ENCODE measurements at regions not wholly inside any gene's neighbourhood (a gene's known extent, or its start where the extent isn't known, plus 50 kb on each side); places are given as distances from the start of the nearest gene placed in this dataset.
"Not testable (repeated sequence)": the region's sequence is repeated elsewhere in the genome, so short reads cannot be mapped to it uniquely, and the experiment has no call there.

- DNase-seq (ENCODE audit: low spot score in 2 of 2), result no peak
- Mint-ChIP-seq H3K27ac (no peak overlapping the region), H3K36me3 (no peaks in the 10 kb centered on the region), H3K9me3 (no peaks in the 10 kb centered on the region)
- no peak for ATAC-seq
These were observed 59.8 kb downstream of the ATOH1 start for GRCh38 chr4:93888308-93888707.

GRCh38 chr4:93888768-93889167 is 60.2 kb downstream of the ATOH1 start:
- H3K27ac Mint-ChIP-seq, result no peak overlapping the region
- DNase-seq (ENCODE audit: low spot score in 2 of 2) (no peak), ATAC-seq (no peak)
- H3K36me3 Mint-ChIP-seq, result no peaks in the 10 kb centered on the region
- no peaks in the 10 kb centered on the region for H3K9me3 Mint-ChIP-seq

DNA sequence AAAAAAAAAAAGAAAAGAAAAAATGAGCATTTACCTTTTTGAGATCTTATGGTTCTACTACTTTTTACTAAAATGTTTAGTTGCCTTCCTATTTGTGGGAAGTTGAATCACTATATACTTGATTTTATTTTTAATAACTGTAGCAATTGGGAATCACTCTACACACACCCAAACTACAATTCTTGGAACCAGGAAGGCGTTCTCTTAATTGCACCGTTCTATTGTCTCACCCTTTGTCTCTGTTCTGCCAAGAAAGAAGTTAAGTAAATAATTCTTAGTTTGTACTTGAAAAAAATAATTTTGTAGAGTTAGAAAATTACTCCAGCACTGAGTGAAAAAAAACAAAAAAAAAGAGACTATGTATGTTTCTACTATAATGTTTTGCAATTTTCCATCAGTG is 62.7 kb downstream of the ATOH1 start:
- H3K9me3 Mint-ChIP-seq, result no peaks in the 10 kb centered on the region
- no peak overlapping the region for H3K27ac Mint-ChIP-seq
- DNase-seq (ENCODE audit: low spot score in 2 of 2) (no peak), ATAC-seq (no peak)
- no peaks in the 10 kb centered on the region for H3K36me3 Mint-ChIP-seq

GRCh38 chr4:93894995-93895394 is 66.4 kb downstream of the ATOH1 start:
- DNase-seq (ENCODE audit: low spot score in 2 of 2), result no peak
- H3K36me3 Mint-ChIP-seq, result no peaks in the 10 kb centered on the region
- H3K27ac Mint-ChIP-seq, result no peak overlapping the region
- no peak for ATAC-seq
- H3K9me3 Mint-ChIP-seq, result no peaks in the 10 kb centered on the region

DNA sequence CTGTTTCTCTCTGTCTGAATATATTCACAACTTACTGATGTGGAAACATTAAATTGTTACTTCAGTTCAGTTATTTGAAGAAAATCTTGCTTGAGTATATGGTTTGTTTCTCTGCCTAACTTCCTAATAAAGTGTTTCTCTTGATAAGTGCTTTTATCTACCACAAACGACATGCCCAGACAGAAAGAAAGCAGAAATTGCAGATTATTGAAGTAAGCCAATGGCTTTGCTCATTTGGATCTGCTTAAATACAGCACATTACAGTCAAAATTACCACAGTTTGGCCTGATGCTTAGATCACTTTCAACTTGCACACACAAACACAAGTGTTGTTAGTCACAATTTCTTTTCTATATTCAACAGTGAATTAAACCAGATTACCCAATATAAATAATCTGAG is 68.0 kb downstream of the ATOH1 start:
- DNase-seq (ENCODE audit: low spot score in 2 of 2) (no peak), ATAC-seq (no peak)
- H3K9me3 Mint-ChIP-seq, result no peaks in the 10 kb centered on the region
- no peak overlapping the region for H3K27ac Mint-ChIP-seq
- H3K36me3 Mint-ChIP-seq, result no peaks in the 10 kb centered on the region

GRCh38 chr4:93897559-93897958 is 69.0 kb downstream of the ATOH1 start:
- no peaks in the 10 kb centered on the region for H3K36me3 Mint-ChIP-seq
- ATAC-seq (no peak), DNase-seq (ENCODE audit: low spot score in 2 of 2) (no peak)
- H3K9me3 Mint-ChIP-seq, result no peaks in the 10 kb centered on the region
- no peak overlapping the region for H3K27ac Mint-ChIP-seq

DNA sequence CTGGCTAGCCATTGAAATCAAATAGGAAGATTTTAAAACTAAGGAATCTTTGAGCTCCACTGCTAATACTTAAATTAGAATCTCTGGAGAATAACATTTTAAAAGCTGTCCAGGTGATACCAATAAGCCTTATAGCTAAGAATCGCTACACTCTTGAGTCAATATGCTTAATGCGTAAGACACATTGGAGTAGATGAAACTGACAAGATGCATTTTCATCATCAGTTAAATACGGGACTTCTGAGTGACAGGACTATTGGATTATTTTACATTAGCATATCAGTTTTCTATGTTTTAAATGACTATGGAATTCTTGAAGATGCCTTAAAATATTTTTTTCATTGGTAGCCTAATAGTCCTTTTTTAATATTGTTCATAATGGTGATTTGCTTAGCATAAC is 80.2 kb downstream of the ATOH1 start:
- H3K9me3 Mint-ChIP-seq, result peaks cover 4 to 6% of the 10 kb centered on the region in 2 donors
- ATAC-seq (no peak), DNase-seq (ENCODE audit: low spot score in 2 of 2) (no peak)
- no peaks in the 10 kb centered on the region for H3K36me3 Mint-ChIP-seq
- H3K27ac Mint-ChIP-seq, result no peak overlapping the region

DNA sequence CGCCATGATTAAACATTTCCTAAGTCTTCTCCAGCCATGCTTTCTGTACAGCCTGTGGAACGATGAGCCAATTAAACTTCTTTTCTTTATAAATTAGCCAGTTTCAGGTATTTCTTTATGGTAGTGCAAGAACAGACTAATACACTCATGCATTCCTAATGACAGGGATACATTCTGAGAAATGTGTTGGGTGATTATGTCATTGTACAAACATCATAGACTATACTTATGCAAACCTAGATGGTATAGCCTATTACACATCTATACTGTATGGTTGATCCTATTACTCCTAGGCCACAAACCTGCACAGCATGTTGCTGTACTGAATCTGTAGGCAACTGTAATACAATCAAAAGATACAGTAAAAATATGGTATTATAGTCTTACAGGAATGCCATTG is 83.1 kb downstream of the ATOH1 start:
- Mint-ChIP-seq H3K27ac (no peak overlapping the region), H3K36me3 (no peaks in the 10 kb centered on the region), H3K9me3 (peaks cover 4 to 6% of the 10 kb centered on the region in 2 donors)
- DNase-seq (ENCODE audit: low spot score in 2 of 2) (no peak), ATAC-seq (peak; percentile 52 to 56)

DNA sequence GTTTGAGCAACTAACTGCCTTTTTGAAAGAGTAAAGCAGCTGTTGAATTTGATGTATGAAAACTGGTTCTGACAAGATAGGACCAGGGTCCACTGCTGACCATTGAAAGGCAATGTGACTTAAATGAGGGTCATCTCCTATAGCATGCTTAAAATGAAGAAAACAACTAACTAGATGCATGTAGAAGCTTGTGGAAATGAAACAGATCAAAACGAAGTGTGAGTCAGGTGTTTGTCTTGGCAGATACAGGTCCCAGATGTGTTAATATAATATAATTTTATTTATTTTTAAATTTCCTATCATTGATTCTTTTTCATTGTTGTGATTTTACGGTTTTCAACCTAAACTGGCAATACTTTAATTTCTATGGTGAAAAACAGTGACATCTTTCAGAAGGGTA is 83.6 kb downstream of the ATOH1 start:
- ATAC-seq (peak in 1 of 2 donors; percentile 44), DNase-seq (ENCODE audit: low spot score in 2 of 2) (no peak)
- peaks cover 4 to 6% of the 10 kb centered on the region in 2 donors for H3K9me3 Mint-ChIP-seq
- H3K27ac Mint-ChIP-seq, result no peak overlapping the region
- no peaks in the 10 kb centered on the region for H3K36me3 Mint-ChIP-seq

DNA sequence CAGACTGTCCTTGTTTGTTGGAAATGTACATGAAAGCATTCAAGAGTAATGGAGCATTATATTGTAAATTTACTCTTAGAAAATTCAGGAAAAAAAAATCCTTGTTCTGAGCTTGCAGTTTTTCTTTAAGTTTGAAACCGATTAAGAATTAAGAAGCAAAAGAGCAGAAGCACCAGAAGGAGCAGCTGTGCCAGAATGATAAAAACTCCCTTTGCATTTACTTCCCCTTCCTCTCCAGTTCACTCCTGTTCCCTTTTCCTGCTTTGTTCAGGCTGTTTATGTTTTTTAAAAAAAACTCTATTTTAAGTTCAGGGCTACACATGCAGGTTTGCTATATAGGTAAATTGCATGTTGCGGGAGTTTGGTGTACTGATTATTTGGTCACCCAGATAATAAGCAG is 90.3 kb downstream of the ATOH1 start:
- Mint-ChIP-seq H3K36me3 (no peaks in the 10 kb centered on the region), H3K9me3 (peaks cover 4% of the 10 kb centered on the region in 2 donors), H3K27ac (no peak overlapping the region)
- no peak for ATAC-seq
- DNase-seq (ENCODE audit: low spot score in 2 of 2), result no peak

GRCh38 chr4:93923570-93923969 is 95.0 kb downstream of the ATOH1 start:
- DNase-seq (ENCODE audit: low spot score in 2 of 2); H3K27ac Mint-ChIP-seq; H3K36me3 Mint-ChIP-seq; ATAC-seq: not testable (repeated sequence)
- H3K9me3 Mint-ChIP-seq, result peaks cover 4 to 21% of the 10 kb centered on the region in 2 donors

DNA sequence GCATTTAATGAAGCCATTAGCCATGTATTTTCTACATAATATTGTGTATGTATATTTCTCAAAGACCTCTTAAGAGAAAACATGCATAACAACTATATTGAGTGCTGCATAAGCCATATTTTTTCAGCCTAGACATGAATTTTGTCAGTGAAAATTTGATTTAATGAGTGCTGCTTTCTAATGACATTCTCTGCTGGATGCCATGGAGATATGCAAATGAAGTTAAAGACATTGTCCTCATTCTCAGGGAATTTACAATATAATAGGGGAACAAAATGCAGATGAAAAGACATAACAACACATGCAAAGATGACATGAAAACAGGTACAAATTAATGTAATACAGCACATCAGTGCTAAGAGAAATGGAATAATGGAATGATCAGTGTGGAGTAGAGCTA is 118.7 kb downstream of the ATOH1 start:
- Mint-ChIP-seq H3K36me3 (no peaks in the 10 kb centered on the region), H3K27ac (no peak overlapping the region), H3K9me3 (peaks cover 5 to 20% of the 10 kb centered on the region in 2 donors)
- DNase-seq (ENCODE audit: low spot score in 2 of 2), result no peak
- no peak for ATAC-seq

GRCh38 chr4:93950239-93950638 is 121.7 kb downstream of the ATOH1 start:
- not testable (repeated sequence) for H3K36me3 Mint-ChIP-seq; ATAC-seq; DNase-seq (ENCODE audit: low spot score in 2 of 2); H3K27ac Mint-ChIP-seq
- H3K9me3 Mint-ChIP-seq, result peaks cover 5 to 25% of the 10 kb centered on the region in 2 donors

DNA sequence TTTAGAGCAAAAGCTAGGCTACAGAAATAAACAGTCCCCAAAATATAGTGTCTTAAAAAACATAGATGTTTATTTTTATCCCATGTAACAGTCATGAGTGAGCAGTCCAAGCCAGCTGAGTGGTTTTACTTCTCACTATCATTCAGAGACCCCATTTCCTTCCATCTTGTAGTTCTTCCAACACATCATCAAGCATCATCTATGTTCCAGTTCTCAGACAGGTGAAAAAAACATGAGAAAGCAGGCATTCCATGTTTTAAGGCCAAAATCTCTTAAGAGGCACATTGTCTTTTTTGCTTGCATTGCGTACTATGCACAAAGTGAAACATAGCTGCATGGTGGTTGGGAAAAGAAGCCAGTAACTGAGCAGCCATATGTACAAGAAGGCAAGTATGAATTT is 128.6 kb downstream of the ATOH1 start:
- Mint-ChIP-seq H3K36me3 (no peaks in the 10 kb centered on the region), H3K9me3 (peaks cover 0 to 14% of the 10 kb centered on the region in 2 donors), H3K27ac (no peak overlapping the region)
- DNase-seq (ENCODE audit: low spot score in 2 of 2) (no peak), ATAC-seq (no peak)

GRCh38 chr4:93960450-93960849 is 131.9 kb downstream of the ATOH1 start:
- ATAC-seq, result no peak
- H3K27ac Mint-ChIP-seq, result no peak overlapping the region
- DNase-seq (ENCODE audit: low spot score in 2 of 2), result no peak

GRCh38 chr4:93960916-93961315 is 132.4 kb downstream of the ATOH1 start:
- Mint-ChIP-seq H3K27ac (no peak overlapping the region), H3K36me3 (no peaks in the 10 kb centered on the region), H3K9me3 (peaks cover 0 to 8% of the 10 kb centered on the region in 2 donors)
- no peak for DNase-seq (ENCODE audit: low spot score in 2 of 2)
- ATAC-seq, result no peak

More at GRCh38 chr4:93960450-93960849, 131.9 kb downstream of the ATOH1 start:
- Mint-ChIP-seq H3K9me3 (peaks cover 0 to 8% of the 10 kb centered on the region in 2 donors), H3K36me3 (no peaks in the 10 kb centered on the region)

- ATAC-seq (no peak), DNase-seq (ENCODE audit: low spot score in 2 of 2) (no peak)
- H3K9me3 Mint-ChIP-seq, result peaks cover 18 to 21% of the 10 kb centered on the region in 2 donors
- H3K36me3 Mint-ChIP-seq, result peaks cover 0 to 4% of the 10 kb centered on the region in 2 donors
- H3K27ac Mint-ChIP-seq, result no peak overlapping the region
These were observed 153.0 kb downstream of the ATOH1 start for GRCh38 chr4:93981594-93981993.

DNA sequence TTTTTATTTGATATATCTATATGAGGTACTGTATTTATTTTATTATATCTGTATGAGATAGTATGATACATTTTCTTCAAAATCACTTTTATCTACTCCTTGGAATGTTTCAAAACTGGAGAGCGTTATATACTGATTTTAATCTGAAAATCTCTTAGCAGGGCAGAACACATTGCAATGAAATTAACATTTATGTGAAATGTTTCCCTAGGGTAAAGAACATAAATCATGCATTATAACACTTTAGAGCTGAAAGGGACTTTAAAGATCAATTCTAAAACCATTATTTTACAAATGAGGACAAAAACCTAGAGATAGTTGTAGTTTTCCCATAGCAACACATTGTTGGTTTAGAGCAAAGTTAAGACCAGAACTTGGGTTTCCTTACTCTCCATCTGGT is 153.7 kb downstream of the ATOH1 start:
- ATAC-seq, result no peak
- peaks cover 14 to 19% of the 10 kb centered on the region in 2 donors for H3K9me3 Mint-ChIP-seq
- no peak for DNase-seq (ENCODE audit: low spot score in 2 of 2)
- H3K36me3 Mint-ChIP-seq, result peaks cover 0 to 4% of the 10 kb centered on the region in 2 donors
- no peak overlapping the region for H3K27ac Mint-ChIP-seq

GRCh38 chr4:93983140-93983539 is 154.6 kb downstream of the ATOH1 start:
- H3K36me3 Mint-ChIP-seq, result peaks cover 0 to 4% of the 10 kb centered on the region in 2 donors
- H3K9me3 Mint-ChIP-seq, result peaks cover 14 to 21% of the 10 kb centered on the region in 2 donors
- H3K27ac Mint-ChIP-seq, result no peak overlapping the region
- ATAC-seq (no peak), DNase-seq (ENCODE audit: low spot score in 2 of 2) (no peak)
